ENCODE measurements at regions not wholly inside any gene's neighbourhood (a gene's known extent, or its start where the extent isn't known, plus 50 kb on each side); places are given as distances from the start of the nearest gene placed in this dataset.

DNA sequence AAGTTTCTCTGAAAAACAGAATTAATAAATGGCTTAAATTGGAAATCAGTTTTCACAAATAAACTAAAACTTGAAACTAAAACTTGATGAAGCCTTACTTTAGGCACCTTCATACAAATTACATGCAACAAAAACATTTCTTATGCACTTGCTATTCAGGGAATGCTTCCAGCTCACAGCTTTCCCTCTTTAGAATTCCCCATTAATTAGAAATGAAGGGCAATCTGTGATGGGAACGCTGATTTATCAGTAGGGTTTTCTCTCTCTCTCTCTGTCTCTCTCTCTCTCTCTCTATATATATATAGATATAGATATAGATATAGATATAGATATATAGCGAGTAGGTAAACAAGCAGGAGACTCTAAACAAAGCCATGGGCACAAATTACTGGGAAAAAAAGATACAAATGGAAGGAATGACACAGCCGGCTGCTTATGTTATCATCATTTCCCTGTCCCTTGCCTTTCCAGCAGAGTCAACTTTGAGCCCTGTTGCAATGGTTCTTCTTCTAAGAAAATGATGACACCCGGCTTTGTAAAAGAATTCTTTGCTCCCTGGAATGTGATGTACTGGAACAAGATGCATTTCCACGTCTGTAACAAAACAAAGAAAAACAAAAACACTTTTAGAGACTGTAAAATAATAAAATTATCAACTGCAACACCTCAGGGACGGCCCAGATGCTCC lies 1121.6 kb upstream of the TMEM132C start:
- H3K4me3 ChIP-seq (ENCODE audit: low read depth, low read length): peak overlapping the region; percentile 57
- DNase-seq (ENCODE audit: low read depth): peak; percentile 22
- TF ChIP-seq CTCF (IDR thresholded peaks at IDR 0.05; ENCODE audit: insufficient read depth, low read depth, low read length): no peak

DNA sequence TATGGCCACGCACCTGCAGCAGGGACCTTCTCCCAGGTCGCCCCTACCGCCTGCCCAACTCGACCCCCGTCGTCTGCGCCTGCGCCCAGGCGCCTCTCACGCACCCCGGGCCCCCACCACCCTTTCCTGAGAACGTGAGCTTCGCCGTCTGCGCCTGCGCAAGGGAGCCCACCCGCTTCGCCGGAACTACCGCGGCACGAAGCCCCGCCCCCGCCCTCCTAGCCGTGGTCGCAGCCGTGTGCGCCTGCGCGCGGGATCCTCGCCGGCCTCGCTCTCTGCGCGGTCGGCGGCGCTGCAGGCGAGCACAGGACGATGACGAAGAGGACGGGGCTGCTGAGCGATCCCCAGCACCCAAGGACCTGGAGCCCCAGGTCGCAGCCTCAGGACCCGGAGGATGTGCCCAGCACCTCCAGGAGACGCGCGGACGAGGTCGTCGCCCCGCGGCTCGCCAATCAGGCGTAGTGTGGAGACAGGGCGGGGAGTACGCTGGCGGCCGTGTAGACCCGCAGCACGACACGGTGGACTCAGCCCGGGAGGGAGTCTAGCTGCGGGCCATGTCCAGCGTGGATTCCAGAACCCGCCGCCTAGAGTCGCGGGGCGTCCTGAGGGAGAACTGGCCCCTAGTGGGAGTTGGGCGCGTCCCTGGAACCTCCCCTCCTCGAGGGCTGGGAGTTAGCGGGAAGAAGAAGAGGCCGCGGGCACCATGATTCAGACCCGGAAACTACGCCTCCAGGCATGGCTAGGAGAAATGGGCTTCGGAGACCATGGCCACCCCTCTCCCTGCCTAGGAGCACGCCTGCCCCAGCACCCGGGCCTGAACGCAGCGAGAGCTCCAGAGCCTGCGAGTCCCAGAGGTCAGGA lies 1120.8 kb upstream of the TMEM132C start:
- TF ChIP-seq CTCF (IDR thresholded peaks at IDR 0.05; ENCODE audit: insufficient read depth, low read depth, low read length): no peak
- H3K4me3 ChIP-seq (ENCODE audit: low read depth, low read length): peak overlapping the region; percentile 57
- DNase-seq (ENCODE audit: low read depth): peak; percentile 48

DNA sequence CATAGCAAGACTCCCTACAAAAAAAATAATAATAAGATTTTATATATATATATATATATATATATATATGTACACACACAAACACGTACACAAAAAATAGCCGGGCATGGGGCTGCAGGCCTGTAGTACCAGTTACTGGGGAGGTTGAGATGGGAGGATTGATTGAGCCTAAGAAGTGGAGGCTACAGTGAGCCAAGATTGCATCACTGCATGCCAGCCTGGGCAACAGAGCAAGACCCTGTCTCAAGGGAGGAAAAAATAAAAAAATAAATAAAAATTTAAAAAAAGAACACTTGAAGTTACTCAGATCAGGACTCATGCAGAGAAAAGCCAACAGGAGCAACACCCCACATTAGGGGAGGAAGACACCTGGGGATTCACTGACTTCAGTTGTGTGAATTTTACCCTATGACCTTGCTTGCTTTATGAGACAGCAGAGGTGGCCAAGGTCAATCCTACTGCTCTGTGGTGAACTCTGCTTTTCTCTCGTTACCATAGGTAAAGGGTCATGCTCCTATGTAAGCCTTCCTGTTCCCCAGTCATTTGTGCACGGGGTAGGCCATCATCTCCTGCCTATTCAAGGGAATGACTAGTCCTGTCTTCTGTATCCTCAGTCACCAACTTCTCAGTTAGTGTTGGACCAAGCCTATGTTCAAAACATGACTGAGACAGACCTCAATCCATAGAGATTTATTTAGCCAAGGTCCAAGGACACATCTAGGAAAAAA lies 1119.8 kb upstream of the TMEM132C start:
- no peak for DNase-seq (ENCODE audit: low read depth)
- TF ChIP-seq CTCF (IDR thresholded peaks at IDR 0.05; ENCODE audit: insufficient read depth, low read depth, low read length): no peak
- no peak overlapping the region for H3K4me3 ChIP-seq (ENCODE audit: low read depth, low read length)

GRCh38 chr12:127147724-127148123 lies 1119.2 kb upstream of the TMEM132C start:
- no peak for TF ChIP-seq CTCF (IDR thresholded peaks at IDR 0.05; ENCODE audit: insufficient read depth, low read depth, low read length)
- no peak for DNase-seq (ENCODE audit: low read depth)
- no peak overlapping the region for H3K4me3 ChIP-seq (ENCODE audit: low read depth, low read length)

DNA sequence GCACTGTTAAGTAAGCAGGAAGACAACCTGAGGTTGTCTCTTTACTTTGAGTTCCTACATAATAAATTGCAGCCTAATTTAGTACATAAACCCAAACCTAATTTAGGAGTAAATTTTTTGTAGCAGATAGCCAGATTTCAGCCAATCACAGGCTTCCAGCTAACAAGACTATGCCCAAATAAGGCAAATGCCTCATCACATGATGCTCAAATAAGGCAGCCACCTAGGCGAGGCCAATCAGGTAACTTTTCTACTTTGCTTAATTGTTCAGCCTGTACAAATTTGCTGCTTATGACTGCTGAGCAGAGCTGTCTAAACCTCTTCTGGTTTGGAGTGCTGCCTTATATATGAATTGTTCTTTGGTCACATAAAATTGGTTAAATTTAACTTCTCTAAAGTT lies 1118.7 kb upstream of the TMEM132C start:
- DNase-seq (ENCODE audit: low read depth): no peak
- H3K4me3 ChIP-seq (ENCODE audit: low read depth, low read length): no peak overlapping the region
- TF ChIP-seq CTCF (IDR thresholded peaks at IDR 0.05; ENCODE audit: insufficient read depth, low read depth, low read length): no peak

DNA sequence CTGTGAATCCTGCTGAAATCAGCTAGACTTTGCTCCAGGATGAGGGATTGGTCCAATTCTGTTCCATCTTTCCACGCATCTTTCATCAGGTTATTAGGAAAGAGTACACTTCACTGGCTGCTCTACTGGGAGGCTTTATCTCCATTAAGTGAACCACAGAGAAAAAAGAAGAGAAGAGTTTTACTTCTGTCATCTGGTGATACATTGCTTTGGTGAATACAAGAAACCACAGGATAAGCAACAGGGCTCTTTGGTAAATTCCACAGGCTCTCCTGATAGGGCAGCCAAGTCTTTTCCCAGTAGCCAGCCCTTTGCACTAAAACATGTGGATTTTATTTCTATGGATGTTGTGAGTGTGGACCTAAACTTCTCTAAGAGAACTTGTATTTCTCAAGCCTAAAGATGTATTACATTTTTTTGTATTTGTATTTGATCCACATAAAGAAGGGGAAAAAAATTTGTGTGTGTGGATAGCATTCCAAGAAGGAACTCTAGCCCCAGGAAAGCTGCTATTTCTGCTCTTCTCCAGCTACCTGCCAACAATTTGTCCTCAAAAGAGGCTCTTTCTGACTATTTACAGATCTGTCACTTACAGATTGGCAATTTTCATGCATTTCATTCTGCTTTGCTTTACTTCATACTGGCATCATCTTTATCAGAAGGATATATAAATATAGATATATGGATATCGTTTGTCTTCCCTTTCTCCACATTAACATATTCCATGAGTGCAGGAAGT lies 1117.6 kb upstream of the TMEM132C start:
- no peak for TF ChIP-seq CTCF (IDR thresholded peaks at IDR 0.05; ENCODE audit: insufficient read depth, low read depth, low read length)

More for the DNA sequence above, 1117.6 kb upstream of the TMEM132C start:
- peak; percentile 59 for DNase-seq (ENCODE audit: low read depth)
- no peak overlapping the region for H3K4me3 ChIP-seq (ENCODE audit: low read depth, low read length)
